ENCODE measurements at regions not wholly inside any gene's neighbourhood (a gene's known extent, or its start where the extent isn't known, plus 50 kb on each side); places are given as distances from the start of the nearest gene placed in this dataset.

GRCh38 chr15:77843546-77843945 is 210.8 kb upstream of the LINGO1 start (continued):
- TF ChIP-seq USF2 (IDR thresholded peaks at IDR 0.05; ENCODE audit: low read length): no peak

Data from H1 (cell line).